GM23338 (cell line): ENCODE measurements at regions not wholly inside any gene's neighbourhood (a gene's known extent, or its start where the extent isn't known, plus 50 kb on each side); places are given as distances from the start of the nearest gene placed in this dataset.

Experiments
- ATAC-seq: fragments of 200-7000 bp; cut with Tn5 transposase; 3 replicates; pipeline ENCODE4 v1.9.1; 2020
- DNase-seq: peaks from one replicate; pipeline ENCODE4 v3.0.0-alpha.2; 2015; ENCODE audit warnings: low spot score
- H2AFZ ChIP-seq: fragments of 200-600 bp; sonication (generic); 2 replicates; pipeline ENCODE4 v1.8.0; 2016; ENCODE audit warnings: antibody characterized with exemption, mild to moderate bottlenecking, moderate library complexity
- H3F3A ChIP-seq: fragments of 200-600 bp; sonication (generic); replicated peaks from 2 replicates; pipeline ENCODE4 v1.8.0; 2017; ENCODE audit warnings: antibody characterized with exemption, mixed run types, low read depth
- H3K27ac ChIP-seq: fragments of 200-600 bp; sonication (generic); 2 replicates; pipeline ENCODE4 v1.6.1; 2016; ENCODE audit warnings: low read depth
- H3K27me3 ChIP-seq: fragments of 200-600 bp; sonication (generic); 2 replicates; pipeline ENCODE4 v1.8.0; 2016; ENCODE audit warnings: mild to moderate bottlenecking, mixed run types, moderate library complexity; ENCODE audit not compliant: insufficient read depth
- H3K36me3 ChIP-seq: fragments of 200-600 bp; sonication (generic); 2 replicates; pipeline ENCODE4 v1.8.0; 2016; ENCODE audit warnings: mild to moderate bottlenecking; ENCODE audit not compliant: insufficient read depth
- H3K4me1 ChIP-seq: fragments of 200-600 bp; sonication (generic); 2 replicates; pipeline ENCODE4 v1.8.0; 2016; ENCODE audit warnings: mild to moderate bottlenecking, moderate library complexity; ENCODE audit not compliant: insufficient read depth
- H3K4me2 ChIP-seq: fragments of 200-600 bp; sonication (generic); 2 replicates; pipeline ENCODE4 v1.7.1; 2017; ENCODE audit warnings: mixed run types
- H3K4me3 ChIP-seq: fragments of 200-600 bp; sonication (generic); 2 replicates; pipeline ENCODE4 v1.6.1; 2016; ENCODE audit warnings: mixed run types
- H3K79me2 ChIP-seq: fragments of 200-600 bp; sonication (generic); replicated peaks from 2 replicates; pipeline ENCODE4 v1.8.0; 2017; ENCODE audit warnings: mild to moderate bottlenecking; ENCODE audit not compliant: insufficient read depth
- H3K9me2 ChIP-seq: fragments of 200-600 bp; sonication (generic); 2 replicates; pipeline ENCODE4 v1.8.0; 2017; ENCODE audit not compliant: insufficient read depth
- H4K20me1 ChIP-seq: fragments of 200-600 bp; sonication (generic); replicated peaks from 2 replicates; pipeline ENCODE4 v1.8.0; 2017; ENCODE audit warnings: mild to moderate bottlenecking; ENCODE audit not compliant: insufficient read depth
- H3K27ac Mint-ChIP-seq: 2 replicates; pipeline ENCODE4 v1.8.0; 2020; ENCODE audit warnings: inconsistent platforms, mild to moderate bottlenecking, moderate library complexity, mixed read lengths
- H3K27me3 Mint-ChIP-seq: 3 replicates; pipeline ENCODE4 v1.8.0; 2022; ENCODE audit warnings: low read depth, mild to moderate bottlenecking, moderate library complexity, mixed read lengths, inconsistent platforms; ENCODE audit not compliant: insufficient read depth, poor library complexity
- H3K36me3 Mint-ChIP-seq: 3 replicates; pipeline ENCODE4 v1.8.0; 2021; ENCODE audit warnings: low read depth, mild to moderate bottlenecking, inconsistent platforms, moderate library complexity, mixed read lengths
- H3K4me1 Mint-ChIP-seq: 3 replicates; pipeline ENCODE4 v1.8.0; 2020; ENCODE audit warnings: mild to moderate bottlenecking, inconsistent platforms, mixed read lengths
- H3K4me3 Mint-ChIP-seq: 3 replicates; pipeline ENCODE4 v1.8.0; 2021; ENCODE audit warnings: moderate library complexity, mild to moderate bottlenecking, inconsistent platforms, mixed read lengths
- H3K9me3 Mint-ChIP-seq: 3 replicates; pipeline ENCODE4 v1.8.0; 2020; ENCODE audit warnings: moderate library complexity, mild to moderate bottlenecking, inconsistent platforms, mixed read lengths
- CREB1 ChIP-seq: fragments of 250-450 bp; sonication (Bioruptor Pico); IDR thresholded peaks from 2 replicates; pipeline ENCODE4 v1.5.0; 2020; ENCODE audit warnings: low read depth, mild to moderate bottlenecking, moderate library complexity
- EZH2 ChIP-seq: fragments of 200-600 bp; sonication (generic); IDR thresholded peaks from one replicate; pipeline ENCODE4 v1.8.0; 2017; ENCODE audit warnings: antibody characterized with exemption, mild to moderate bottlenecking, low read depth; ENCODE audit not compliant: unreplicated experiment
- EZH2phosphoT487 ChIP-seq: fragments of 200-600 bp; sonication (generic); IDR thresholded peaks from one replicate; pipeline ENCODE4 v1.8.1; 2018; ENCODE audit warnings: antibody characterized with exemption; ENCODE audit not compliant: unreplicated experiment
- JUNB ChIP-seq: IDR thresholded peaks from one replicate; pipeline ENCODE4 v1.6.1; 2016; ENCODE audit warnings: antibody characterized with exemption; ENCODE audit not compliant: unreplicated experiment
- NANOG ChIP-seq: IDR thresholded peaks from 2 replicates; pipeline ENCODE4 v1.6.1; 2016; ENCODE audit warnings: antibody characterized with exemption, borderline replicate concordance
- POLR2AphosphoS5 ChIP-seq: IDR thresholded peaks from 2 replicates; pipeline ENCODE4 v1.6.1; 2016; ENCODE audit warnings: antibody characterized with exemption, low read depth
- STAT1 ChIP-seq: IDR thresholded peaks from one replicate; pipeline ENCODE4 v1.6.1; 2016; ENCODE audit warnings: antibody characterized with exemption; ENCODE audit not compliant: unreplicated experiment
- ZNF114 ChIP-seq: fragments of 250-450 bp; sonication (Bioruptor Pico); IDR thresholded peaks from 2 replicates; pipeline ENCODE4 v1.5.0; 2020; ENCODE audit warnings: mild to moderate bottlenecking, moderate library complexity
- ZNF331 ChIP-seq: fragments of 250-450 bp; sonication (Bioruptor Pico); IDR thresholded peaks from 2 replicates; pipeline ENCODE4 v1.5.0; 2020; ENCODE audit warnings: low read depth, mild to moderate bottlenecking, moderate library complexity
- TF ChIP-seq, protein P1 (sequence below), 2 experiments: fragments of 200-600 bp in 1 of 2; sonication (generic) in 1 of 2; conservative IDR thresholded peaks; 2 replicates each; pipeline versions ENCODE4 v1.5.1 to v1.6.1; 2016 to 2017; ENCODE audit warnings: antibody characterized with exemption in 2 of 2, low read depth in 2 of 2, mild to moderate bottlenecking in 2 of 2, moderate library complexity in 1 of 2
- TF ChIP-seq, protein P2 (sequence below): fragments of 250-450 bp; sonication (Bioruptor Pico); IDR thresholded peaks from 2 replicates; pipeline ENCODE4 v1.5.0; 2020; ENCODE audit warnings: mild to moderate bottlenecking, moderate library complexity
- TF ChIP-seq, protein P3 (sequence below): IDR thresholded peaks from one replicate; pipeline ENCODE4 v1.6.1; 2018; ENCODE audit warnings: antibody characterized with exemption; ENCODE audit not compliant: unreplicated experiment
- TF ChIP-seq, protein P4 (sequence below): IDR thresholded peaks from 2 replicates; pipeline ENCODE4 v1.6.1; 2016; ENCODE audit warnings: antibody characterized with exemption

DNA sequence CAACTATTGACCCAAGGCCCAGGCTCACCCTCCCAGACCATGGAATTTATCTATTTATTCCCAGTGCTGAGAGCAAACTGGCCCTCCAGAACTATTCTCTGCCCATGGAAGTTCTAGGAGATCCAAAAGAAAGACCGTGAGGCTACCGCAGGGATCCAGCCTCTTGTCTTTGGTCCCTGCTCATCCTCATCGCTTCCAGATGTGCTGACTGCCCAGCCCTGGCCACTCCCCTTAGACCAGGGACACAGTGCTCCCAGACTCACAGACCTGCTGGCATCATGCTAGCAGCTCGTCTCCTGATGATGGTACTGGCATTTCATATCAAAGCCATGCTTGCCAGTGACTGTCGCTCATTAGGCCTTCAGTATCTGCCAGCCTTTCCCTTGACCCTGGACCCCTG lies 405.7 kb upstream of the PPP2R3A start:
- no peak for TF ChIP-seq POLR2AphosphoS5
- TF ChIP-seq ZNF331 (CRISPR knock-in tag): no peak
- no peak for TF ChIP-seq CREB1 (CRISPR knock-in tag)
- TF ChIP-seq, protein P1, sequence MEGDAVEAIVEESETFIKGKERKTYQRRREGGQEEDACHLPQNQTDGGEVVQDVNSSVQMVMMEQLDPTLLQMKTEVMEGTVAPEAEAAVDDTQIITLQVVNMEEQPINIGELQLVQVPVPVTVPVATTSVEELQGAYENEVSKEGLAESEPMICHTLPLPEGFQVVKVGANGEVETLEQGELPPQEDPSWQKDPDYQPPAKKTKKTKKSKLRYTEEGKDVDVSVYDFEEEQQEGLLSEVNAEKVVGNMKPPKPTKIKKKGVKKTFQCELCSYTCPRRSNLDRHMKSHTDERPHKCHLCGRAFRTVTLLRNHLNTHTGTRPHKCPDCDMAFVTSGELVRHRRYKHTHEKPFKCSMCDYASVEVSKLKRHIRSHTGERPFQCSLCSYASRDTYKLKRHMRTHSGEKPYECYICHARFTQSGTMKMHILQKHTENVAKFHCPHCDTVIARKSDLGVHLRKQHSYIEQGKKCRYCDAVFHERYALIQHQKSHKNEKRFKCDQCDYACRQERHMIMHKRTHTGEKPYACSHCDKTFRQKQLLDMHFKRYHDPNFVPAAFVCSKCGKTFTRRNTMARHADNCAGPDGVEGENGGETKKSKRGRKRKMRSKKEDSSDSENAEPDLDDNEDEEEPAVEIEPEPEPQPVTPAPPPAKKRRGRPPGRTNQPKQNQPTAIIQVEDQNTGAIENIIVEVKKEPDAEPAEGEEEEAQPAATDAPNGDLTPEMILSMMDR (conservative IDR thresholded peaks at IDR 0.05; ENCODE audit: low read depth in 2 of 2): no peak
- no peak for TF ChIP-seq JUNB
- TF ChIP-seq, protein P2, sequence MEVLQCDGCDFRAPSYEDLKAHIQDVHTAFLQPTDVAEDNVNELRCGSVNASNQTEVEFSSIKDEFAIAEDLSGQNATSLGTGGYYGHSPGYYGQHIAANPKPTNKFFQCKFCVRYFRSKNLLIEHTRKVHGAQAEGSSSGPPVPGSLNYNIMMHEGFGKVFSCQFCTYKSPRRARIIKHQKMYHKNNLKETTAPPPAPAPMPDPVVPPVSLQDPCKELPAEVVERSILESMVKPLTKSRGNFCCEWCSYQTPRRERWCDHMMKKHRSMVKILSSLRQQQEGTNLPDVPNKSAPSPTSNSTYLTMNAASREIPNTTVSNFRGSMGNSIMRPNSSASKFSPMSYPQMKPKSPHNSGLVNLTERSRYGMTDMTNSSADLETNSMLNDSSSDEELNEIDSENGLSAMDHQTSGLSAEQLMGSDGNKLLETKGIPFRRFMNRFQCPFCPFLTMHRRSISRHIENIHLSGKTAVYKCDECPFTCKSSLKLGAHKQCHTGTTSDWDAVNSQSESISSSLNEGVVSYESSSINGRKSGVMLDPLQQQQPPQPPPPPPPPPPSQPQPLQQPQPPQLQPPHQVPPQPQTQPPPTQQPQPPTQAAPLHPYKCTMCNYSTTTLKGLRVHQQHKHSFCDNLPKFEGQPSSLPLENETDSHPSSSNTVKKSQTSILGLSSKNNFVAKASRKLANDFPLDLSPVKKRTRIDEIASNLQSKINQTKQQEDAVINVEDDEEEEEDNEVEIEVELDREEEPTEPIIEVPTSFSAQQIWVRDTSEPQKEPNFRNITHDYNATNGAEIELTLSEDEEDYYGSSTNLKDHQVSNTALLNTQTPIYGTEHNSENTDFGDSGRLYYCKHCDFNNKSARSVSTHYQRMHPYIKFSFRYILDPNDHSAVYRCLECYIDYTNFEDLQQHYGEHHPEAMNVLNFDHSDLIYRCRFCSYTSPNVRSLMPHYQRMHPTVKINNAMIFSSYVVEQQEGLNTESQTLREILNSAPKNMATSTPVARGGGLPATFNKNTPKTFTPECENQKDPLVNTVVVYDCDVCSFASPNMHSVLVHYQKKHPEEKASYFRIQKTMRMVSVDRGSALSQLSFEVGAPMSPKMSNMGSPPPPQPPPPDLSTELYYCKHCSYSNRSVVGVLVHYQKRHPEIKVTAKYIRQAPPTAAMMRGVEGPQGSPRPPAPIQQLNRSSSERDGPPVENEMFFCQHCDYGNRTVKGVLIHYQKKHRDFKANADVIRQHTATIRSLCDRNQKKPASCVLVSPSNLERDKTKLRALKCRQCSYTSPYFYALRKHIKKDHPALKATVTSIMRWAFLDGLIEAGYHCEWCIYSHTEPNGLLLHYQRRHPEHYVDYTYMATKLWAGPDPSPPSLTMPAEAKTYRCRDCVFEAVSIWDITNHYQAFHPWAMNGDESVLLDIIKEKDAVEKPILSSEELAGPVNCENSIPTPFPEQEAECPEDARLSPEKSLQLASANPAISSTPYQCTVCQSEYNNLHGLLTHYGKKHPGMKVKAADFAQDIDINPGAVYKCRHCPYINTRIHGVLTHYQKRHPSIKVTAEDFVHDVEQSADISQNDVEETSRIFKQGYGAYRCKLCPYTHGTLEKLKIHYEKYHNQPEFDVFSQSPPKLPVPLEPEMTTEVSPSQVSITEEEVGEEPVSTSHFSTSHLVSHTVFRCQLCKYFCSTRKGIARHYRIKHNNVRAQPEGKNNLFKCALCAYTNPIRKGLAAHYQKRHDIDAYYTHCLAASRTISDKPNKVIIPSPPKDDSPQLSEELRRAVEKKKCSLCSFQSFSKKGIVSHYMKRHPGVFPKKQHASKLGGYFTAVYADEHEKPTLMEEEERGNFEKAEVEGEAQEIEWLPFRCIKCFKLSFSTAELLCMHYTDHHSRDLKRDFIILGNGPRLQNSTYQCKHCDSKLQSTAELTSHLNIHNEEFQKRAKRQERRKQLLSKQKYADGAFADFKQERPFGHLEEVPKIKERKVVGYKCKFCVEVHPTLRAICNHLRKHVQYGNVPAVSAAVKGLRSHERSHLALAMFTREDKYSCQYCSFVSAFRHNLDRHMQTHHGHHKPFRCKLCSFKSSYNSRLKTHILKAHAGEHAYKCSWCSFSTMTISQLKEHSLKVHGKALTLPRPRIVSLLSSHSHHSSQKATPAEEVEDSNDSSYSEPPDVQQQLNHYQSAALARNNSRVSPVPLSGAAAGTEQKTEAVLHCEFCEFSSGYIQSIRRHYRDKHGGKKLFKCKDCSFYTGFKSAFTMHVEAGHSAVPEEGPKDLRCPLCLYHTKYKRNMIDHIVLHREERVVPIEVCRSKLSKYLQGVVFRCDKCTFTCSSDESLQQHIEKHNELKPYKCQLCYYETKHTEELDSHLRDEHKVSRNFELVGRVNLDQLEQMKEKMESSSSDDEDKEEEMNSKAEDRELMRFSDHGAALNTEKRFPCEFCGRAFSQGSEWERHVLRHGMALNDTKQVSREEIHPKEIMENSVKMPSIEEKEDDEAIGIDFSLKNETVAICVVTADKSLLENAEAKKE (CRISPR knock-in tag): no peak
- no peak for TF ChIP-seq EZH2
- TF ChIP-seq STAT1: no peak
- TF ChIP-seq NANOG: no peak
- TF ChIP-seq, protein P3, sequence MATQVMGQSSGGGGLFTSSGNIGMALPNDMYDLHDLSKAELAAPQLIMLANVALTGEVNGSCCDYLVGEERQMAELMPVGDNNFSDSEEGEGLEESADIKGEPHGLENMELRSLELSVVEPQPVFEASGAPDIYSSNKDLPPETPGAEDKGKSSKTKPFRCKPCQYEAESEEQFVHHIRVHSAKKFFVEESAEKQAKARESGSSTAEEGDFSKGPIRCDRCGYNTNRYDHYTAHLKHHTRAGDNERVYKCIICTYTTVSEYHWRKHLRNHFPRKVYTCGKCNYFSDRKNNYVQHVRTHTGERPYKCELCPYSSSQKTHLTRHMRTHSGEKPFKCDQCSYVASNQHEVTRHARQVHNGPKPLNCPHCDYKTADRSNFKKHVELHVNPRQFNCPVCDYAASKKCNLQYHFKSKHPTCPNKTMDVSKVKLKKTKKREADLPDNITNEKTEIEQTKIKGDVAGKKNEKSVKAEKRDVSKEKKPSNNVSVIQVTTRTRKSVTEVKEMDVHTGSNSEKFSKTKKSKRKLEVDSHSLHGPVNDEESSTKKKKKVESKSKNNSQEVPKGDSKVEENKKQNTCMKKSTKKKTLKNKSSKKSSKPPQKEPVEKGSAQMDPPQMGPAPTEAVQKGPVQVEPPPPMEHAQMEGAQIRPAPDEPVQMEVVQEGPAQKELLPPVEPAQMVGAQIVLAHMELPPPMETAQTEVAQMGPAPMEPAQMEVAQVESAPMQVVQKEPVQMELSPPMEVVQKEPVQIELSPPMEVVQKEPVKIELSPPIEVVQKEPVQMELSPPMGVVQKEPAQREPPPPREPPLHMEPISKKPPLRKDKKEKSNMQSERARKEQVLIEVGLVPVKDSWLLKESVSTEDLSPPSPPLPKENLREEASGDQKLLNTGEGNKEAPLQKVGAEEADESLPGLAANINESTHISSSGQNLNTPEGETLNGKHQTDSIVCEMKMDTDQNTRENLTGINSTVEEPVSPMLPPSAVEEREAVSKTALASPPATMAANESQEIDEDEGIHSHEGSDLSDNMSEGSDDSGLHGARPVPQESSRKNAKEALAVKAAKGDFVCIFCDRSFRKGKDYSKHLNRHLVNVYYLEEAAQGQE: no peak
- TF ChIP-seq, protein P4, sequence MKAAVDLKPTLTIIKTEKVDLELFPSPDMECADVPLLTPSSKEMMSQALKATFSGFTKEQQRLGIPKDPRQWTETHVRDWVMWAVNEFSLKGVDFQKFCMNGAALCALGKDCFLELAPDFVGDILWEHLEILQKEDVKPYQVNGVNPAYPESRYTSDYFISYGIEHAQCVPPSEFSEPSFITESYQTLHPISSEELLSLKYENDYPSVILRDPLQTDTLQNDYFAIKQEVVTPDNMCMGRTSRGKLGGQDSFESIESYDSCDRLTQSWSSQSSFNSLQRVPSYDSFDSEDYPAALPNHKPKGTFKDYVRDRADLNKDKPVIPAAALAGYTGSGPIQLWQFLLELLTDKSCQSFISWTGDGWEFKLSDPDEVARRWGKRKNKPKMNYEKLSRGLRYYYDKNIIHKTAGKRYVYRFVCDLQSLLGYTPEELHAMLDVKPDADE: no peak
- no peak for TF ChIP-seq EZH2phosphoT487
- TF ChIP-seq ZNF114 (CRISPR knock-in tag): no peak
- Mint-ChIP-seq H3K4me1 (no peaks in the 10 kb centered on the region; the same call in 2 of the 3 replicates), H3K27ac (no peak overlapping the region), H3K27me3 (peaks cover 2% of the 10 kb centered on the region), H3K9me3 (no peaks in the 10 kb centered on the region), H3K4me3 (no peak overlapping the region), H3K36me3 (no peaks in the 10 kb centered on the region)
- Histone ChIP-seq H3K79me2 (no peaks in the 10 kb centered on the region), H2AFZ (no peak overlapping the region), H3K4me2 (no peak overlapping the region), H3K4me1 (no peaks in the 10 kb centered on the region; the same call in 1 of the 2 replicates), H3K36me3 (no peaks in the 10 kb centered on the region), H3K4me3 (no peak overlapping the region), H3K27me3 (no peaks in the 10 kb centered on the region), H3K27ac (no peak overlapping the region), H3F3A (no peaks in the 10 kb centered on the region), H3K9me2 (peaks cover 34% of the 10 kb centered on the region), H4K20me1 (no peaks in the 10 kb centered on the region)
- no peak for DNase-seq
- no peak for ATAC-seq
